AG20443 (cell line): ENCODE measurements at regions not wholly inside any gene's neighbourhood (a gene's known extent, or its start where the extent isn't known, plus 50 kb on each side); places are given as distances from the start of the nearest gene placed in this dataset.

Source experiments
- DNase-seq: peaks from one replicate; pipeline ENCODE4 v3.0.0; 2012; ENCODE audit warnings: low spot score, mixed read lengths

GRCh38 chr5:62030326-62030725 is 275.7 kb upstream of the KIF2A start:
- DNase-seq: no peak

GRCh38 chr5:62038024-62038423 is 268.0 kb upstream of the KIF2A start:
- DNase-seq: no peak

- no peak for DNase-seq
Measured at GRCh38 chr5:62041156-62041756, 264.8 kb upstream of the KIF2A start.

- no peak for DNase-seq
Measured at GRCh38 chr5:62042007-62042406, 264.0 kb upstream of the KIF2A start.

GRCh38 chr5:62043289-62044280 is 262.4 kb upstream of the KIF2A start:
- no peak for DNase-seq

GRCh38 chr5:62044989-62045388 is 261.0 kb upstream of the KIF2A start:
- DNase-seq: no peak

- no peak for DNase-seq
Measured at GRCh38 chr5:62046191-62046590, 259.8 kb upstream of the KIF2A start.

- no peak for DNase-seq
Measured at GRCh38 chr5:62051747-62052146, 254.3 kb upstream of the KIF2A start.

GRCh38 chr5:62059960-62060359 is 246.0 kb upstream of the KIF2A start:
- no peak for DNase-seq

- no peak for DNase-seq
Measured at GRCh38 chr5:62065050-62065449, 241.0 kb upstream of the KIF2A start.

- no peak for DNase-seq
Measured at GRCh38 chr5:62066761-62067277, 239.2 kb upstream of the KIF2A start.

- no peak for DNase-seq
Measured at GRCh38 chr5:62068554-62068953, 237.5 kb upstream of the KIF2A start.

- no peak for DNase-seq
Measured at GRCh38 chr5:62077387-62077786, 228.6 kb upstream of the KIF2A start.

GRCh38 chr5:62077823-62078550 is 228.0 kb upstream of the KIF2A start:
- no peak for DNase-seq

- DNase-seq: peak; percentile 62
Measured at GRCh38 chr5:62082370-62082801, 223.6 kb upstream of the KIF2A start.

GRCh38 chr5:62083247-62083646 is 222.8 kb upstream of the KIF2A start:
- DNase-seq: no peak

- no peak for DNase-seq
Measured at GRCh38 chr5:62083661-62084060, 222.3 kb upstream of the KIF2A start.

GRCh38 chr5:62084391-62084790 is 221.6 kb upstream of the KIF2A start:
- no peak for DNase-seq

GRCh38 chr5:62090953-62091352 is 215.1 kb upstream of the KIF2A start:
- no peak for DNase-seq

- no peak for DNase-seq
Measured at GRCh38 chr5:62093411-62093810, 212.6 kb upstream of the KIF2A start.

- DNase-seq: peak; percentile 61
Measured at GRCh38 chr5:62093976-62094375, 212.0 kb upstream of the KIF2A start.

GRCh38 chr5:62097361-62097760 is 208.6 kb upstream of the KIF2A start:
- DNase-seq: no peak
